PC-3 (cell line): ENCODE measurements at regions not wholly inside any gene's neighbourhood (a gene's known extent, or its start where the extent isn't known, plus 50 kb on each side); places are given as distances from the start of the nearest gene placed in this dataset.

Source experiments
- ATAC-seq: fragments of 200-7000 bp; cut with Tn5 transposase; 2 replicates; pipeline ENCODE4 v1.9.1; 2020; ENCODE audit warnings: mild to moderate bottlenecking, moderate library complexity
- BruUV-seq: library from RNA; stranded (reverse); fragments of 400-500 nt; replicated peaks from 2 replicates; lab custom pipeline; 2021; lab: Mats Ljungman, UMichigan
- CTCF ChIA-PET: fragments of 300-600 bp; sonication (Branson Sonifier 250); formaldehyde crosslinking; loops from one replicate; lab custom pipeline; 2022; ENCODE audit warnings: antibody characterized with exemption; lab: Charles Lee
- POLR2A ChIA-PET: fragments of 300-600 bp; sonication (Branson Sonifier 250); formaldehyde crosslinking; loops from one replicate; lab custom pipeline; 2022; ENCODE audit warnings: antibody characterized with exemption; ENCODE audit not compliant: unreplicated experiment; lab: Charles Lee
- DNase-seq: peaks from one replicate; pipeline ENCODE4 v3.0.0-alpha.2; 2015
- H2AFZ ChIP-seq: fragments of 300-600 bp; sonication (generic); 2 replicates; pipeline ENCODE4 v1.6.0; 2016; ENCODE audit warnings: antibody characterized with exemption, low read length
- H3F3A ChIP-seq: fragments of 300-600 bp; sonication (generic); one replicate; pipeline ENCODE4 v1.6.0; 2017; ENCODE audit warnings: antibody characterized with exemption, low read length, control low read depth, mild to moderate bottlenecking; ENCODE audit not compliant: unreplicated experiment
- H3K27ac ChIP-seq: fragments of 300-600 bp; sonication (generic); 2 replicates; pipeline ENCODE4 v1.5.1; 2016; ENCODE audit warnings: mild to moderate bottlenecking, low read length
- H3K27me3 ChIP-seq: fragments of 300-600 bp; sonication (generic); 2 replicates; pipeline ENCODE4 v1.6.1; 2016; ENCODE audit warnings: low read length, mixed read lengths
- H3K36me3 ChIP-seq: fragments of 300-600 bp; sonication (generic); 2 replicates; pipeline ENCODE4 v1.6.1; 2016; ENCODE audit warnings: low read depth, mixed run types, low read length, mixed read lengths
- H3K4me1 ChIP-seq: fragments of 300-600 bp; sonication (generic); 2 replicates; pipeline ENCODE4 v1.5.1; 2016; ENCODE audit warnings: low read length; ENCODE audit not compliant: insufficient read depth
- H3K4me2 ChIP-seq: fragments of 300-600 bp; sonication (generic); 2 replicates; pipeline ENCODE4 v1.6.0; 2016; ENCODE audit warnings: low read length
- H3K4me3 ChIP-seq: fragments of 300-600 bp; sonication (generic); 2 replicates; pipeline ENCODE4 v1.5.1; 2016; ENCODE audit warnings: mild to moderate bottlenecking, low read length, mixed read lengths
- H3K79me2 ChIP-seq: fragments of 300-600 bp; sonication (generic); 2 replicates; pipeline ENCODE4 v1.6.1; 2017; ENCODE audit warnings: low read length, mixed read lengths
- H3K9ac ChIP-seq: fragments of 300-600 bp; sonication (generic); 2 replicates; pipeline ENCODE4 v1.6.0; 2016; ENCODE audit warnings: mild to moderate bottlenecking, low read length
- H3K9me2 ChIP-seq: fragments of 300-600 bp; sonication (generic); replicated peaks from 2 replicates; pipeline ENCODE4 v1.6.1; 2016; ENCODE audit warnings: mixed run types, low read length, mixed read lengths
- H3K9me3 ChIP-seq: fragments of 300-600 bp; sonication (generic); 2 replicates; pipeline ENCODE4 v1.6.1; 2016; ENCODE audit warnings: low read length, mixed read lengths
- H4K20me1 ChIP-seq: fragments of 300-600 bp; sonication (generic); 2 replicates; pipeline ENCODE4 v1.6.1; 2016; ENCODE audit warnings: low read length, mixed read lengths
- EZH2 ChIP-seq: fragments of 300-600 bp; sonication (generic); IDR thresholded peaks from one replicate; pipeline ENCODE4 v1.6.1; 2017; ENCODE audit warnings: antibody characterized with exemption, mild to moderate bottlenecking, low read length; ENCODE audit not compliant: unreplicated experiment
- EZH2phosphoT487 ChIP-seq: fragments of 300-600 bp; sonication (generic); IDR thresholded peaks from 2 replicates; pipeline ENCODE4 v1.6.1; 2018; ENCODE audit warnings: mild to moderate bottlenecking, antibody characterized with exemption, low read length, borderline replicate concordance
- intact Hi-C: fragments of 100-400 bp; cut with micrococcal nuclease; formaldehyde crosslinking; loops from 2 replicates; pipeline ENCODE4 v1.9.0; 2023
- TF ChIP-seq, protein P1 (sequence below): fragments of 300-600 bp; sonication (generic); conservative IDR thresholded peaks from 2 replicates; pipeline ENCODE4 v1.5.1; 2017; ENCODE audit warnings: antibody characterized with exemption, low read depth, mild to moderate bottlenecking, low read length

DNA sequence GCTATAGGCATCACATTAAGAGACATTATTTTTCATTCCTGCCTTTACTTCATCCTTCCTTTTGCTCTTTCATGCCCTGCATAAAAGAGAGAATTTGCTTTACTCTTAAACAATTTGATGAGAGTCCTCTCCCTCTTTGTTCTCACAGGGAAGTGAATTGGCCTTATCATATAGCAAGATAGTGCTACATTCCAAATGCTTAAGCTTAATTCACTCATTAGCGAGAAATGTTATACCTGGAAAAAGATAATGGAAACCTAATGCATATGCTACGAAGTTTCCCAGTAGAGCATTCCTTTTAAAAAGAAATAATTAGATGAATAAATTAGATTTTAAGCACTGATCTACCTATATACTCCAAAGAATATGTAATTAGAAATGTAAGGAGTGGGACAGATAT, 798.8 kb downstream of the C12orf50 start:
- no TSS peak for BruUV-seq

DNA sequence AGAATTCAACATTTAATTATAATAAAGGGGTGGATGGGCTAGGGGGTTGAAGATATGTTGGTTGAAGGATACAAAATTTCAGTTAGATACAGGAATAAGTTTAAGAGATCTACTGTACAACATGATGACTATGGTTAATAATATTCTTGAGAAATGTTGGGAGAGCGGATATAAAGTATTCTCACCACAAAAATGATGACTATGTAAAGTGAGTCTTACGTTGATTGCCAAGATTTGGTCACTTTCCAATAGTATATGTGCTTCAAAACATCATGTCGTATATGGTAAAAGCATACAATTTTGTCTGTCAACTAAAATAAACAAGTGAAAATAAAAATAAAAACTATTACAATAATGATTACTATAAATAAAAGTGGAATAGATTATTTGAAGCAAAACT, 802.0 kb downstream of the C12orf50 start:
- ChIA-PET POLR2A (no interaction called here), CTCF (no interaction called here)
- no peaks in the 10 kb centered on the region for H3K4me1 ChIP-seq

More for the DNA sequence above, 798.8 kb downstream of the C12orf50 start:
- no peak for ATAC-seq
- Histone ChIP-seq H4K20me1 (no peaks in the 10 kb centered on the region), H2AFZ (no peak overlapping the region), H3K36me3 (no peaks in the 10 kb centered on the region), H3K4me3 (no peak overlapping the region), H3K9ac (no peak overlapping the region), H3K9me2 (no peaks in the 10 kb centered on the region), H3K4me1 (no peaks in the 10 kb centered on the region), H3K79me2 (no peaks in the 10 kb centered on the region), H3K27ac (no peak overlapping the region), H3F3A (no peaks in the 10 kb centered on the region), H3K27me3 (no peaks in the 10 kb centered on the region), H3K9me3 (no peaks in the 10 kb centered on the region), H3K4me2 (no peak overlapping the region)
- no peak for DNase-seq
- CTCF ChIA-PET, result no interaction called here
- intact Hi-C loops, result no loop called here
- POLR2A ChIA-PET, result no interaction called here
- TF ChIP-seq, protein P1, sequence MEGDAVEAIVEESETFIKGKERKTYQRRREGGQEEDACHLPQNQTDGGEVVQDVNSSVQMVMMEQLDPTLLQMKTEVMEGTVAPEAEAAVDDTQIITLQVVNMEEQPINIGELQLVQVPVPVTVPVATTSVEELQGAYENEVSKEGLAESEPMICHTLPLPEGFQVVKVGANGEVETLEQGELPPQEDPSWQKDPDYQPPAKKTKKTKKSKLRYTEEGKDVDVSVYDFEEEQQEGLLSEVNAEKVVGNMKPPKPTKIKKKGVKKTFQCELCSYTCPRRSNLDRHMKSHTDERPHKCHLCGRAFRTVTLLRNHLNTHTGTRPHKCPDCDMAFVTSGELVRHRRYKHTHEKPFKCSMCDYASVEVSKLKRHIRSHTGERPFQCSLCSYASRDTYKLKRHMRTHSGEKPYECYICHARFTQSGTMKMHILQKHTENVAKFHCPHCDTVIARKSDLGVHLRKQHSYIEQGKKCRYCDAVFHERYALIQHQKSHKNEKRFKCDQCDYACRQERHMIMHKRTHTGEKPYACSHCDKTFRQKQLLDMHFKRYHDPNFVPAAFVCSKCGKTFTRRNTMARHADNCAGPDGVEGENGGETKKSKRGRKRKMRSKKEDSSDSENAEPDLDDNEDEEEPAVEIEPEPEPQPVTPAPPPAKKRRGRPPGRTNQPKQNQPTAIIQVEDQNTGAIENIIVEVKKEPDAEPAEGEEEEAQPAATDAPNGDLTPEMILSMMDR, result no peak
- no peak for TF ChIP-seq EZH2

DNA sequence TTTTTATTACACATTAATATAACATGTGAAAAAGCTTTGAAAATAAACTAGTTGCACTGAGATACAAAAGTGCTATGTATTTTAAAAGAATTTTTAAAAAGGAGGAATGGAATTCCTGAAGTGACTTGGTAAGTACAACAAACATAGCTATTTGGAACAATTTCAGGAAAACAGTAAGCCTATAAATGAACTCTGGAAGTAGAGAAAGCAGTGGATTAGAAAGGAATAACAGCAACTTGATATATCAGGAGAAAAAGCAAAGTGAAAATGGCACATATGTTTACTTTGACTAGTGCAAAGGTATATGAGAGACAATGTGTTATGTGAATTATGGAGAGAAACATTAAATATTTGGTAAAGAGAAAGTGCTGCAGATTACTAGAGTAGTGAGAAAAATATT, 811.7 kb downstream of the C12orf50 start:
- Histone ChIP-seq H3K27me3 (no peaks in the 10 kb centered on the region), H3K4me3 (no peak overlapping the region), H3K9ac (no peak overlapping the region), H4K20me1 (no peaks in the 10 kb centered on the region), H3K36me3 (no peaks in the 10 kb centered on the region), H3F3A (no peaks in the 10 kb centered on the region), H3K4me2 (no peak overlapping the region), H3K27ac (no peak overlapping the region), H3K4me1 (0 out of 2 replicates have a peak, but pooled peaks cover 5% of the 10 kb centered on the region), H3K79me2 (no peaks in the 10 kb centered on the region), H3K9me3 (no peaks in the 10 kb centered on the region), H2AFZ (no peak overlapping the region), H3K9me2 (no peaks in the 10 kb centered on the region)
- CTCF ChIA-PET, result no interaction called here
- DNase-seq (no peak), ATAC-seq (peak; percentile 59)
- intact Hi-C loops, result no loop called here
- no peak for TF ChIP-seq EZH2
- TF ChIP-seq, protein P1, result no peak
- no peak for TF ChIP-seq EZH2phosphoT487
- no TSS peak for BruUV-seq
- POLR2A ChIA-PET, result no interaction called here

More for the DNA sequence above, 802.0 kb downstream of the C12orf50 start:
- Histone ChIP-seq H3K79me2 (no peaks in the 10 kb centered on the region), H3K27ac (no peak overlapping the region), H3K9me2 (no peaks in the 10 kb centered on the region), H3K4me2 (no peak overlapping the region), H3K9ac (no peak overlapping the region), H2AFZ (no peak overlapping the region), H3F3A (no peaks in the 10 kb centered on the region), H3K9me3 (no peaks in the 10 kb centered on the region), H3K36me3 (no peaks in the 10 kb centered on the region), H3K27me3 (no peaks in the 10 kb centered on the region), H4K20me1 (no peaks in the 10 kb centered on the region), H3K4me3 (no peak overlapping the region)
- no peak for DNase-seq
- ATAC-seq, result no peak
- BruUV-seq, result no TSS peak
- intact Hi-C loops, result no loop called here
- TF ChIP-seq EZH2phosphoT487 (no peak), EZH2 (no peak)
- TF ChIP-seq, protein P1, result no peak
